PC-9 (cell line): ENCODE measurements at regions not wholly inside any gene's neighbourhood (a gene's known extent, or its start where the extent isn't known, plus 50 kb on each side); places are given as distances from the start of the nearest gene placed in this dataset.

Source experiments
- BruUV-seq: library from RNA; stranded (reverse); fragments of 400-500 nt; replicated peaks from 2 replicates; lab custom pipeline; 2021; lab: Mats Ljungman, UMichigan
- CTCF ChIA-PET: fragments of 300-600 bp; sonication (Branson Sonifier 250); formaldehyde crosslinking; loops from one replicate; lab custom pipeline; 2022; ENCODE audit warnings: antibody characterized with exemption; lab: Charles Lee
- POLR2A ChIA-PET: fragments of 300-600 bp; sonication (Branson Sonifier 250); formaldehyde crosslinking; loops from one replicate; lab custom pipeline; 2022; ENCODE audit warnings: antibody characterized with exemption; ENCODE audit not compliant: unreplicated experiment; lab: Charles Lee
- DNase-seq, 2 experiments: peaks; one replicate each; pipeline versions ENCODE4 v3.0.0 to v3.0.0-alpha.2; 2015 to 2022; ENCODE audit warnings: mixed read lengths in 1 of 2
- H2AFZ ChIP-seq: fragments of 200-600 bp; sonication (generic); 2 replicates; pipeline ENCODE4 v1.8.1; 2017; ENCODE audit warnings: antibody characterized with exemption
- H3F3A ChIP-seq: fragments of 200-600 bp; sonication (generic); 2 replicates; pipeline ENCODE4 v1.8.1; 2017; ENCODE audit warnings: antibody characterized with exemption, mild to moderate bottlenecking, low read depth; ENCODE audit not compliant: insufficient read depth
- H3K27ac ChIP-seq: fragments of 200-600 bp; sonication (generic); 2 replicates; pipeline ENCODE4 v1.6.1; 2016; ENCODE audit warnings: mixed run types
- H3K27me3 ChIP-seq: fragments of 200-600 bp; sonication (generic); 2 replicates; pipeline ENCODE4 v1.6.1; 2016; ENCODE audit warnings: low read depth, mixed run types; ENCODE audit not compliant: insufficient read depth
- H3K36me3 ChIP-seq: fragments of 200-600 bp; sonication (generic); 2 replicates; pipeline ENCODE4 v1.6.1; 2016; ENCODE audit warnings: low read depth, mixed run types
- H3K4me1 ChIP-seq: fragments of 200-600 bp; sonication (generic); replicated peaks from 2 replicates; pipeline ENCODE4 v1.6.1; 2016; ENCODE audit warnings: mixed run types; ENCODE audit not compliant: insufficient read depth
- H3K4me2 ChIP-seq: fragments of 200-600 bp; sonication (generic); 2 replicates; pipeline ENCODE4 v1.6.1; 2017; ENCODE audit warnings: mixed run types
- H3K4me3 ChIP-seq: fragments of 200-600 bp; sonication (generic); 2 replicates; pipeline ENCODE4 v1.6.1; 2016; ENCODE audit warnings: mixed run types
- H3K79me2 ChIP-seq: fragments of 200-600 bp; sonication (generic); 2 replicates; pipeline ENCODE4 v1.6.1; 2017; ENCODE audit warnings: low read depth, mixed run types
- H3K9me2 ChIP-seq: fragments of 200-600 bp; sonication (generic); 2 replicates; pipeline ENCODE4 v1.8.1; 2017; ENCODE audit warnings: mild to moderate bottlenecking; ENCODE audit not compliant: insufficient read depth
- H3K9me3 ChIP-seq: fragments of 200-600 bp; sonication (generic); 2 replicates; pipeline ENCODE4 v1.8.1; 2016; ENCODE audit warnings: low read depth; ENCODE audit not compliant: insufficient read depth
- H4K20me1 ChIP-seq: fragments of 200-600 bp; sonication (generic); 2 replicates; pipeline ENCODE4 v1.8.1; 2017; ENCODE audit not compliant: insufficient read depth
- CTCF ChIP-seq: fragments of 200-600 bp; sonication (generic); conservative IDR thresholded peaks from 2 replicates; pipeline ENCODE4 v1.6.1; 2017; ENCODE audit warnings: mixed run types, antibody characterized with exemption, mild to moderate bottlenecking, moderate library complexity
- EZH2 ChIP-seq: fragments of 200-600 bp; sonication (generic); IDR thresholded peaks from 2 replicates; pipeline ENCODE4 v1.8.0; 2017; ENCODE audit warnings: antibody characterized with exemption, low read depth
- intact Hi-C: fragments of 100-400 bp; cut with micrococcal nuclease; formaldehyde crosslinking; loops from one replicate; pipeline ENCODE4 v1.10.0; 2022; ENCODE audit not compliant: unreplicated experiment

- H2AFZ ChIP-seq, result no peak overlapping the region
- BruUV-seq, result no TSS peak
- no peaks in the 10 kb centered on the region for H3K4me1 ChIP-seq
- H3K79me2 ChIP-seq, result no peaks in the 10 kb centered on the region
- DNase-seq, result no peak
- no peaks in the 10 kb centered on the region for H3K36me3 ChIP-seq
- CTCF ChIA-PET, result no interaction called here
- no peak overlapping the region for H3K4me2 ChIP-seq
- H3K9me2 ChIP-seq, result no peaks in the 10 kb centered on the region
- H3K27ac ChIP-seq, result no peak overlapping the region
- intact Hi-C loops, result no loop called here
- TF ChIP-seq CTCF (no peak), EZH2 (no peak)
- H3K27me3 ChIP-seq, result no peaks in the 10 kb centered on the region
- H3K4me3 ChIP-seq, result no peak overlapping the region
- H3K9me3 ChIP-seq, result peaks cover 5% of the 10 kb centered on the region; the same call in 1 of the 2 replicates
- H4K20me1 ChIP-seq, result no peaks in the 10 kb centered on the region
- POLR2A ChIA-PET, result no interaction called here
- no peaks in the 10 kb centered on the region for H3F3A ChIP-seq
Observed at GRCh38 chr3:84806958-84807357, 151.8 kb upstream of the CADM2 start.

GRCh38 chr3:84820126-84820525, 138.7 kb upstream of the CADM2 start:
- H3F3A ChIP-seq, result no peaks in the 10 kb centered on the region
- no peaks in the 10 kb centered on the region for H3K36me3 ChIP-seq
- H3K4me3 ChIP-seq, result no peak overlapping the region
- no peak overlapping the region for H3K27ac ChIP-seq
- POLR2A ChIA-PET, result no interaction called here
- no peak overlapping the region for H2AFZ ChIP-seq
- CTCF ChIA-PET, result no interaction called here
- intact Hi-C loops, result no loop called here
- no peak overlapping the region for H3K4me2 ChIP-seq
- H3K9me2 ChIP-seq, result no peaks in the 10 kb centered on the region
- TF ChIP-seq CTCF (no peak), EZH2 (no peak)
- no peaks in the 10 kb centered on the region for H3K27me3 ChIP-seq
- H3K9me3 ChIP-seq, result no peaks in the 10 kb centered on the region
- H3K4me1 ChIP-seq, result no peaks in the 10 kb centered on the region
- BruUV-seq, result no TSS peak
- H3K79me2 ChIP-seq, result no peaks in the 10 kb centered on the region
- DNase-seq, result no peak
- H4K20me1 ChIP-seq, result no peaks in the 10 kb centered on the region

GRCh38 chr3:84820906-84821305, 137.9 kb upstream of the CADM2 start:
- no peak overlapping the region for H3K4me2 ChIP-seq
- POLR2A ChIA-PET, result no interaction called here
- DNase-seq, result no peak

More at GRCh38 chr3:84820906-84821305, 137.9 kb upstream of the CADM2 start:
- Histone ChIP-seq H3K4me1 (no peaks in the 10 kb centered on the region), H3K36me3 (no peaks in the 10 kb centered on the region), H4K20me1 (no peaks in the 10 kb centered on the region), H3F3A (no peaks in the 10 kb centered on the region), H3K79me2 (no peaks in the 10 kb centered on the region), H3K9me2 (no peaks in the 10 kb centered on the region), H2AFZ (no peak overlapping the region), H3K27me3 (no peaks in the 10 kb centered on the region), H3K4me3 (no peak overlapping the region), H3K9me3 (no peaks in the 10 kb centered on the region), H3K27ac (no peak overlapping the region)
- TF ChIP-seq EZH2 (no peak), CTCF (no peak)
- intact Hi-C loops, result no loop called here
- CTCF ChIA-PET, result no interaction called here
- BruUV-seq, result no TSS peak
